MM.1S (cell line): ENCODE measurements at regions not wholly inside any gene's neighbourhood (a gene's known extent, or its start where the extent isn't known, plus 50 kb on each side); places are given as distances from the start of the nearest gene placed in this dataset.

ENCODE experiments used
- EZH2phosphoT487 ChIP-seq: fragments of 300-600 bp; sonication (generic); IDR thresholded peaks from 2 replicates; pipeline ENCODE4 v1.6.1; 2018; ENCODE audit warnings: antibody characterized with exemption, low read length
- TF ChIP-seq, protein P1 (sequence below): fragments of 300-600 bp; sonication (generic); IDR thresholded peaks from 2 replicates; pipeline ENCODE4 v1.5.1; 2016; ENCODE audit warnings: antibody characterized with exemption, low read length, mixed read lengths

DNA sequence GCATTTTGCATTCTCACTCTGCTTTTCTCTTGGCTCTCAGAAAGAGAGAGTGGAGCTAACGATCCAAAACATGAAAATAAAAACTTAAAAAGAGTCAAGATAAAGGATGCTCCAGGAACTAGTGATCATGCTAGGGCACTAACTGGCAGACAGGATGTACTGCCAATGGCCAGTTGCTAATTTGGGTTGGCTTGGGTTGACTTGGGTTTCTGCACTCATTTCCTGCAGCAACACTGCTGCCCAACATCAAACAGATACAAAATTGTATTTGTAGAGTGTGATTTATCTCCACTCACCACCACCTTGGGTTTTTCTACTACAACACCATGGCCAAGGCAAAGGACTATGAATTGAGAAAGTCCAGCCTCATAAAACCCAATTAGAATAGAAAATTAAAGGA lies 662.3 kb upstream of the PTBP2 start:
- no peak for TF ChIP-seq EZH2phosphoT487
- TF ChIP-seq, protein P1, sequence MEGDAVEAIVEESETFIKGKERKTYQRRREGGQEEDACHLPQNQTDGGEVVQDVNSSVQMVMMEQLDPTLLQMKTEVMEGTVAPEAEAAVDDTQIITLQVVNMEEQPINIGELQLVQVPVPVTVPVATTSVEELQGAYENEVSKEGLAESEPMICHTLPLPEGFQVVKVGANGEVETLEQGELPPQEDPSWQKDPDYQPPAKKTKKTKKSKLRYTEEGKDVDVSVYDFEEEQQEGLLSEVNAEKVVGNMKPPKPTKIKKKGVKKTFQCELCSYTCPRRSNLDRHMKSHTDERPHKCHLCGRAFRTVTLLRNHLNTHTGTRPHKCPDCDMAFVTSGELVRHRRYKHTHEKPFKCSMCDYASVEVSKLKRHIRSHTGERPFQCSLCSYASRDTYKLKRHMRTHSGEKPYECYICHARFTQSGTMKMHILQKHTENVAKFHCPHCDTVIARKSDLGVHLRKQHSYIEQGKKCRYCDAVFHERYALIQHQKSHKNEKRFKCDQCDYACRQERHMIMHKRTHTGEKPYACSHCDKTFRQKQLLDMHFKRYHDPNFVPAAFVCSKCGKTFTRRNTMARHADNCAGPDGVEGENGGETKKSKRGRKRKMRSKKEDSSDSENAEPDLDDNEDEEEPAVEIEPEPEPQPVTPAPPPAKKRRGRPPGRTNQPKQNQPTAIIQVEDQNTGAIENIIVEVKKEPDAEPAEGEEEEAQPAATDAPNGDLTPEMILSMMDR = no peak
